Activated CD4-positive, alpha-beta T cell treated with anti-CD3 and anti-CD28 coated beads, Interleukin-2, amount 50 U/mL, for 48 hours (primary cell): ENCODE measurements at regions not wholly inside any gene's neighbourhood (a gene's known extent, or its start where the extent isn't known, plus 50 kb on each side); places are given as distances from the start of the nearest gene placed in this dataset.
A peak's percentile ranks its signal among the peaks of the same experiment; 100 is the strongest.
"Not testable (repeated sequence)": the region's sequence is repeated elsewhere in the genome, so short reads cannot be mapped to it uniquely, and the experiment has no call there.

ENCODE experiments used
- DNase-seq, 2 experiments: peaks; one replicate each; pipeline ENCODE4 v3.0.0-alpha.2; 2020

DNA sequence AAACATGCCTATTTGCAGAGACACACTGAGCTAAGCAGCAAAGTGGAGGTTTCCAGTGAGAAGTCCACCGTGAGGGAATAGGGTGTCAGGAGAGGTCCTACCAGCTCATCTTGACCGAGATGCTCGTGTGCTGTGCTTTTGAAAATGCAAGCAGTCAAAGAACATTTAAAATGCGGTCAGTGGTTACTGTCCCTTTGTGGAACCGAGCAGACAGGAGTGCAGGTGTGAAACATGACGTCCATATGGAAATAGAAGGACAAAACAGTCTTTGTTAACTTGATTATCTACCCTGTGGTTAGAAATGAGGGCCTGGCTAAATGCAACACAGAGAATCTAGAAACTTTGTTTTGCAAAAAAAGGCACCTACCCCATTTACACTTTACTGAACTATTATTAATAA is 473.3 kb downstream of the SPATA31A6 start:
- DNase-seq, result not testable (repeated sequence)

- not testable (repeated sequence) for DNase-seq
Observed at GRCh38 chr9:42657496-42657895, 474.0 kb downstream of the SPATA31A6 start.

DNA sequence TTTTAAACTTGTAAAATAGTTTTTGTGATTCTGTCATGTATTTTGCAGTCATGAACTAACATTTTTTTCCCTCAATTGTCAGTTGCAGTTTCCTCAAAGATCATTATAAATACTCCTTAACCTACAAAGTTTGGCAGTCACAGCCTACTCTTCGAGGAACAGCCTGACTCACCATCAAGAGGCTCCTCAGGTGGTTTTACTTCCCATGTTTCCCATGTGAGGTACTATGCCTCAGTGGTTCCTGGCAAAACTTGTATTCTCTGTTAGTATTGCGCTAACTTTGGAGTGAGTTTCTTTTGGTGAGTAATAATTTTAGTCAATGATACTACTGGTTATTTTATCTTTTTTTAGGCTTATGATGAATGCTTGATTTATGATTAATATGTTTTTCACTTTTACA is 513.7 kb downstream of the SPATA31A6 start:
- DNase-seq, result not testable (repeated sequence)

GRCh38 chr9:42702890-42703289 is 519.4 kb downstream of the SPATA31A6 start:
- not testable (repeated sequence) for DNase-seq

GRCh38 chr9:42724841-42725835 is 541.7 kb downstream of the SPATA31A6 start:
- peak in 1 of 2 experiments; percentile 11 for DNase-seq

- peak; percentile 68 to 69 for DNase-seq
Observed at GRCh38 chr9:42743030-42743814, 559.8 kb downstream of the SPATA31A6 start.

DNA sequence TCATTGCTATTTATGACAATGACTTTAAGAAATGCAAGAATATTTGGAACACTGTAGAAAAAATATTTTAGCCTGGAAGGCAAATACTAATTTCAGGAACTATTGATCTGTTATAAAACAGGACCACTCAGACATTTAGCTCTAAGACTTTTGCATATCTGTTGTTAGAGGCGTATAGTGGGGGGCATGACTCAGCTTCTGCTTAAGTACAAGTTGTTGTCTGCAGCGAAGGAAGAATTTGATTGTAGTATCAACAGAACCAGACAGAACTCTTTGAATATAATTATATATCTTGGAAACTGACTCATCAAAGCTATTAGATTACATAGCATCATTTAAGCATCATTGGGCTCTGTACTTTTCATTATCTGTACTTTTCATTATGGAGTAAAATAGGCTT is 573.8 kb downstream of the SPATA31A6 start:
- DNase-seq, result not testable (repeated sequence)

DNA sequence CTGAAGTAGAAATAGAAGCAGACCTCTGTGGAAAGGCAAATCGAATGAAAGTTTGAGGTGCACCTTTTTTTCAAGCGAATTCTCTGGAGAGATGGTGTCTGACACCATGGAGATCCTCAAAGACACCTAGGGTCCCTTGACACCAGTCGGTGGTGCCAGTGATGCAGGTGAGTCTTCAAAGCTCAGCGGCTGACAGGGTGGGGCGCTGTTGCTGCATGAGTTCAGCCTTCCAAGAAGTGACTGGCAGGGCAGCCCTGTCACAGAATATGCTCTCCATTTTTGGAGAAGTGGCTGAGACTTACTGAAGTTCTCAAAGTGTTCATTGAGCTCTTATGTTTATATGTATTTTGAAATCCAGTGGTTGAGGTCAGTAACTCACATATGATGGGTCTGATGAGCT is 575.9 kb downstream of the SPATA31A6 start:
- not testable (repeated sequence) for DNase-seq

DNA sequence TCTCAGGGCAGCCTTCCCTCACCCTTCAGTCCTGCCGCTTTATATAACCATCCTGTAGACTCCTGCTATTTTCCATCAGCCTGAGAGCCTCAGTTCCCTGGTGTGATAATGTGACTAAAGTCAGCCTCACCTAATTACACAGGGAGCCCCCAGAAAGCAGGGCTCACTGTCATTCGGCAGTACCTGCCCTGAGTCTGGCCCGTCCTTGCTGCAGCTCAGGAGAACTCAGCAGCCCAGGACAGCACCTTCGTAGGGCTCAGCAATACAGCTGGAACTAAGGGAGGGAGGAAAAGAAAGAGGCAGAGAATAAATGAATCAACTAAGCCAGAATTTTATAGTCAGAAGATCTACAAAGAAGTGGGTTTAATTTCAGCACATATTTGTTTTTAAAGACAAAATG is 598.7 kb downstream of the SPATA31A6 start:
- DNase-seq, result not testable (repeated sequence)

- not testable (repeated sequence) for DNase-seq
Observed at GRCh38 chr9:42792725-42793124, 609.3 kb downstream of the SPATA31A6 start.

DNA sequence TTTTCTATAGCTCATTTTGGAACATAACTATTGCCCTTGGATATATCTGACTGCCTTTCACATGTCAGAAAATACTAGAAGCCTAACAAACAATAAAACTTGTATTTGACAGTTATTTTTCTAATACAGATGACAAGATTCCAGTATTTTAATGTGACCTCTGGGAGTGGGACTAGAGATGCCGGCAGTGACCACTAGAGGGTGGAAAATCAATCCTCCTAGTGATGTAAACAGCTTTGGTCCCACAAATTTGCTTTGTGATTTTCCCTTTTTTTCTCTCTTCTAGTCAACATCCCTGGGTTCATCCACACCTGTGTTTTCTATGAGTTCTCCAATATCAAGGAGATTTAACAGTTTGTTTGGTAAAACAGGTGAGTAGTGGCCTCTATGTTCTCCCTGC is 615.1 kb downstream of the SPATA31A6 start:
- DNase-seq, result not testable (repeated sequence)

GRCh38 chr9:42802716-42803115 is 619.3 kb downstream of the SPATA31A6 start:
- DNase-seq, result not testable (repeated sequence)

DNA sequence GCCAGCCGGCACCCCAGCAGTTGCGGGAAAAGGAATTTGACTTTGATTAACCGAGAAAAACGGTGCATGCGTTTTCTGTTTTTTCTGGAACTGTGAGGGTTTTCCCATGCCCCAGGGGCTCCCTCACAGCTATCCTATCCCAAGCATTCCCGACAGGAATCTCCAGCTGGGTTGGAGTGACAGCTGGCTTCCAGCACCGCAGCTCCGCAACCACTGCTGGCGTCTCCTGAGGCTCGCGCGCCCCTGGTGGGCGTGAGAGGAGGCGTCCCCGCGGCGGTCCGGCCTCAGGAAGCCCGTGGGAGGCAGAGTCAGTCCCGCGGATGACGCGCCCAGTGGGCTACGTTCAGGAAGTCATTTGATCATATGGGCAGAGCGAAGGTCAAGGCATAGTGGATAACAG is 623.2 kb downstream of the SPATA31A6 start:
- not testable (repeated sequence) for DNase-seq

DNA sequence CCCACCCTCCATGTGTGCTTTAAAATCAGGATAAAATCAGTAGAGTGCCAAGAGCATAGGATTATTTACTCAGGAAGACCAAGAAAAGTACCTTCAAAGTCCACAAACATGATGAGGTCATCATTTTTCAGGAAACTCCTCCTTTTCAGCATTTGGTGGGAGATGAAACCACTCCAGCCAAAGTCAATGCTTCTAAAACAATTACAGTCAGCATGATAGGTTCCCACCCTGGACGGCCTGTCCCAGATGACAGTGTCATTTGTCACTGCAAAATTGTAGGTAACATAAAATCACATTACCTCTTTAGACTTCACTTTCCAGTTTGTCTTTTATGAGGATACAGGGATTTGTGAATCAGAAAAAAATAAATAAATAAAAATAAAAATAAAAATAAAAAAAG is 638.0 kb downstream of the SPATA31A6 start:
- DNase-seq, result not testable (repeated sequence)

DNA sequence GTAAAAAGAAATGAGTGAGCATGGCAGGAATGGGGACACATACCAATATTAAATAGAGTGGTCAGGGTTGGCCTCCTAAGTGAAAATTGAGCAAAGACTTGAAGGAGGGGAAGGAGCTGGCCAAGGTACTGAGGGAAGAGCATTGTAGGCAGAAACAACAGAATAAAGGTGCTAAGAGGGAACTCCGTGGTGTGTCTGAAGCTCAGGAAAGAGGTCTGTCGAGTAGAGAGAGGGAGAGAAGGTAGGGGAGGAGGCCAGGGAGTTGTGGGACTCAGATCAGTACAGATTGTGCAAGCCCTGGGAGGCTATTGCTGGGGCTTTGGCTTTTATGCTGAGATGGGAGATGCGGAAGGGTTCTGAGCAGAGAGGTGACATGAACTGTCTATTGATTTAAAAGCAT is 664.7 kb downstream of the SPATA31A6 start:
- DNase-seq, result not testable (repeated sequence)

GRCh38 chr9:42850896-42851693 is 667.6 kb downstream of the SPATA31A6 start:
- not testable (repeated sequence) for DNase-seq

DNA sequence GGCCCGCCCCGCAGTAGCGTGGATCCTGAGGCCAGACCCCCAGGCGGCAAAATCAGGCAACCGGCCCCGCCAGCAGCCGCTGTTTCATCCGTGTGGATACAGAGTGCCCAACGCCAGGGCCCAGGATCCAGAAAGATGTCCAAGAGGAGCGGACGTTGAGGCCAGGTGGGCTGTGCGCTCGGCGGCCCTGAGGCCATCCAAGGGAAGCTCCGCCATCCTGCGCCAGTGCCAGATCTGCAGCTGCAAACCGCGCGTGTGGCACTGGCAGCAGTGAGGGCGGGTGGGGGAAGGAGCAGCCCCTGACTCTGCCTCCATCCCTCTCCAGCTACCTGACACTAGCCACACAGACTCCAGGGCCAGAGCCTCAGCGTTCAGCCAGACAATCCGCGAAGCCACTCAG is 668.2 kb downstream of the SPATA31A6 start:
- DNase-seq, result not testable (repeated sequence)

GRCh38 chr9:42852133-42852930 is 668.9 kb downstream of the SPATA31A6 start:
- peak; percentile 13 to 20 for DNase-seq

GRCh38 chr9:42860133-42860532 is 676.7 kb downstream of the SPATA31A6 start:
- DNase-seq, result not testable (repeated sequence)

- DNase-seq, result not testable (repeated sequence)
Observed at GRCh38 chr9:42862465-42862864, 679.0 kb downstream of the SPATA31A6 start.
